Heart left ventricle (tissue), 16 donors: ENCODE measurements at regions not wholly inside any gene's neighbourhood (a gene's known extent, or its start where the extent isn't known, plus 50 kb on each side); places are given as distances from the start of the nearest gene placed in this dataset.

Experiments
- ATAC-seq, 4 donors: fragments of 200-7000 bp; cut with Tn5 transposase; one replicate each; pipeline ENCODE4 v1.9.1; 2020 to 2022; ENCODE audit warnings: moderate library complexity in 4 of 4, mild to moderate bottlenecking in 3 of 4, moderate number of reproducible peaks in 1 of 4
- DNase-seq, 5 donors: peaks; one replicate each; pipeline ENCODE4 v3.0.0-alpha.2; 2020
- H3K27ac ChIP-seq, 12 donors: fragments of 200-600 bp; sonication (generic) in 4 of 12; one replicate each; pipeline versions ENCODE4 v1.5.0 to v1.8.0; 2016 to 2022; ENCODE audit warnings: mild to moderate bottlenecking in 2 of 12
- H3K27me3 ChIP-seq, 9 donors: fragments of 200-600 bp; sonication (generic) in 2 of 9; one replicate each; pipeline versions ENCODE4 v1.5.1 to v1.8.0; 2016 to 2022; ENCODE audit warnings: mild to moderate bottlenecking in 3 of 9
- H3K36me3 ChIP-seq, 9 donors: fragments of 200-600 bp; sonication (generic) in 2 of 9; one replicate each; pipeline versions ENCODE4 v1.5.0 to v1.8.0; 2018 to 2022; ENCODE audit warnings: mild to moderate bottlenecking in 2 of 9
- H3K4me1 ChIP-seq, 12 donors: fragments of 200-600 bp; sonication (generic) in 4 of 12; one replicate each; pipeline versions ENCODE4 v1.5.0 to v1.8.0; 2016 to 2022; ENCODE audit warnings: mild to moderate bottlenecking in 3 of 12
- H3K4me3 ChIP-seq, 12 donors: fragments of 200-600 bp; sonication (generic) in 4 of 12; one replicate each; pipeline versions ENCODE4 v1.5.0 to v1.8.0; 2017 to 2022; ENCODE audit warnings: mild to moderate bottlenecking in 9 of 12, moderate library complexity in 4 of 12
- H3K9me3 ChIP-seq, 12 donors: fragments of 200-600 bp; sonication (generic) in 4 of 12; one replicate each; pipeline versions ENCODE4 v1.5.0 to v1.8.0; 2016 to 2022; ENCODE audit warnings: mild to moderate bottlenecking in 1 of 12
- POLR2A ChIP-seq, 2 donors: fragments of 450-650 bp; IDR thresholded peaks; one replicate each; pipeline ENCODE4 v1.6.1; 2017; ENCODE audit warnings: antibody characterized with exemption in 2 of 2, mild to moderate bottlenecking in 2 of 2, moderate library complexity in 2 of 2
- WGBS, 4 donors: extraction: QIAGEN DNeasy Blood & Tissue Kit in 2 of 4; methylation state at CpG; one replicate each; pipeline versions ENCODE4 v1.1.5 to v1.1.7; 2013 to 2018; 5-methylcytosine and 5-hydroxymethylcytosine counted together
- intact Hi-C, 10 donors: fragments of 100-400 bp; cut with DNase I; formaldehyde crosslinking; loops; one replicate each; pipeline versions ENCODE4 v1.11.1 to v1.14.2; 2022
- TF ChIP-seq, protein P1 (sequence below), 12 donors: fragments of 200-600 bp; sonication (generic) in 4 of 12; IDR thresholded peaks; one replicate each; pipeline versions ENCODE4 v1.5.0 to v1.8.0; 2018 to 2022; ENCODE audit warnings: antibody characterized with exemption in 12 of 12, mild to moderate bottlenecking in 5 of 12
- donor health status: ischemic (EF 13 %, LVEDD 7.1; RV severe dilation, severe dysfunction).
- donor health status: healthy with polysubstance abuse.
- donor health status: DM: no; HTN: yes; CAD: no.
- donor health status: DM: no; HTN: no; CAD: no.
- donor health status: ischemic (EF 25% LVEDD 6.9; RV normal size, moderate dysfunction).
- donor health status: ischemic (EF 25% LVEDD 5.7; RV mildly dilated, moderate dysfunction).
- donor health status: healthy.
- donor health status: DM: yes; HTN: yes; CAD: no.
- donor health status: ischemic (EF 35%, LVEDD 5.7; RV mildly dilated, moderate dysfunction).
- donor health status: nonischemic (EF 11% LVEDD 7.7; RV severe dilation, severe dysfunction).
- donor health status: DM: yes; HTN: yes; CAD: no.
- donor health status: PGD.
- donor health status: ischemic (EF 29% LVEDD 5.4; RV normal size, mild dysfunction).
- donor health status: nonischemic (EF 23%, LVEDD 6.1; RV moderate dilation, normal function).

GRCh38 chr10:106309376-106309775, 855.1 kb downstream of the SORCS1 start:
- WGBS, 4 donors: 85 to 89% (median 86%) methylated on average over 2 of the region's 2 CpGs
- no peak overlapping the region for H3K27ac ChIP-seq
- no peaks in the 10 kb centered on the region for H3K36me3 ChIP-seq
- intact Hi-C loops: no loop called here
- TF ChIP-seq POLR2A (IDR thresholded peaks at IDR 0.05): no peak
- TF ChIP-seq, protein P1, sequence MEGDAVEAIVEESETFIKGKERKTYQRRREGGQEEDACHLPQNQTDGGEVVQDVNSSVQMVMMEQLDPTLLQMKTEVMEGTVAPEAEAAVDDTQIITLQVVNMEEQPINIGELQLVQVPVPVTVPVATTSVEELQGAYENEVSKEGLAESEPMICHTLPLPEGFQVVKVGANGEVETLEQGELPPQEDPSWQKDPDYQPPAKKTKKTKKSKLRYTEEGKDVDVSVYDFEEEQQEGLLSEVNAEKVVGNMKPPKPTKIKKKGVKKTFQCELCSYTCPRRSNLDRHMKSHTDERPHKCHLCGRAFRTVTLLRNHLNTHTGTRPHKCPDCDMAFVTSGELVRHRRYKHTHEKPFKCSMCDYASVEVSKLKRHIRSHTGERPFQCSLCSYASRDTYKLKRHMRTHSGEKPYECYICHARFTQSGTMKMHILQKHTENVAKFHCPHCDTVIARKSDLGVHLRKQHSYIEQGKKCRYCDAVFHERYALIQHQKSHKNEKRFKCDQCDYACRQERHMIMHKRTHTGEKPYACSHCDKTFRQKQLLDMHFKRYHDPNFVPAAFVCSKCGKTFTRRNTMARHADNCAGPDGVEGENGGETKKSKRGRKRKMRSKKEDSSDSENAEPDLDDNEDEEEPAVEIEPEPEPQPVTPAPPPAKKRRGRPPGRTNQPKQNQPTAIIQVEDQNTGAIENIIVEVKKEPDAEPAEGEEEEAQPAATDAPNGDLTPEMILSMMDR (IDR thresholded peaks at IDR 0.05): no peak
- no peak overlapping the region for H3K4me3 ChIP-seq
- no peak for ATAC-seq
- H3K9me3 ChIP-seq: no peaks in the 10 kb centered on the region
- DNase-seq: no peak
- H3K27me3 ChIP-seq: no peaks in the 10 kb centered on the region
- H3K4me1 ChIP-seq: no peaks in the 10 kb centered on the region

GRCh38 chr10:106308284-106308683, 856.2 kb downstream of the SORCS1 start:
- H3K36me3 ChIP-seq: no peaks in the 10 kb centered on the region
- intact Hi-C loops: no loop called here
- whole genome bisulfite sequencing, 4 donors: 73 to 85% (median 78%) methylated on average over 2 of the region's 2 CpGs
- no peaks in the 10 kb centered on the region for H3K9me3 ChIP-seq
- ATAC-seq (no peak), DNase-seq (no peak)
- no peak overlapping the region for H3K27ac ChIP-seq
- H3K4me1 ChIP-seq: no peaks in the 10 kb centered on the region
- no peaks in the 10 kb centered on the region for H3K27me3 ChIP-seq
- H3K4me3 ChIP-seq: no peak overlapping the region
- TF ChIP-seq POLR2A (IDR thresholded peaks at IDR 0.05): no peak
- TF ChIP-seq, protein P1 (IDR thresholded peaks at IDR 0.05): no peak

DNA sequence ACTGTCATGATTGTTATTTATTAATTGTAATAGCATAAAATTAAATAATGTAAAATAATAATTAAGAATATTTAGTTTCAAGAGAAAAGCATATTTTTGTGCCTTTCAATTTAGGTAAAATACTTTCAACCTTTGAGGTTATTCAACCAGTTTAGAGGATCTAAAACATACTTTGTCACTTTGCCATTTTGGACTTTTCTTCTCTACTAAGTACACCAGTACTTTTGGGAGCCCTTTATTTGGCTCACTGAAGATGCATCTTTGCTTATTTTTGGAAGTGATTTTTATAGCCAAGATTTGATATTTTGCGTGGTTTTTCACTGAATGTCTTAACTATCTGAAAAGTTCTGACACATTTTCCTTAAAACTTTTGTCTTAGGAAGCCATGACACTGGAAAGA, 860.5 kb downstream of the SORCS1 start:
- no peak for ATAC-seq
- TF ChIP-seq, protein P1 (IDR thresholded peaks at IDR 0.05): no peak
- no peak for TF ChIP-seq POLR2A (IDR thresholded peaks at IDR 0.05)
- Histone ChIP-seq H3K27ac (no peak overlapping the region), H3K4me1 (no peaks in the 10 kb centered on the region), H3K4me3 (no peak overlapping the region), H3K9me3 (no peaks in the 10 kb centered on the region), H3K27me3 (no peaks in the 10 kb centered on the region), H3K36me3 (no peaks in the 10 kb centered on the region)
- no peak for DNase-seq
- intact Hi-C loops: no loop called here
- 63 to 70% (median 67%) methylated on average over 1 of the region's 1 CpG for WGBS, 4 donors

GRCh38 chr10:106302961-106303360, 861.5 kb downstream of the SORCS1 start:
- WGBS, 4 donors: 58 to 72% (median 66%) methylated on average over 4 of the region's 4 CpGs
- no peak for ATAC-seq
- H3K4me3 ChIP-seq: no peak overlapping the region

More at GRCh38 chr10:106302961-106303360, 861.5 kb downstream of the SORCS1 start:
- DNase-seq: no peak
- H3K9me3 ChIP-seq: no peaks in the 10 kb centered on the region
- intact Hi-C loops: no loop called here
- H3K27ac ChIP-seq: no peak overlapping the region
- H3K36me3 ChIP-seq: no peaks in the 10 kb centered on the region
- no peaks in the 10 kb centered on the region for H3K27me3 ChIP-seq
- no peak for TF ChIP-seq POLR2A (IDR thresholded peaks at IDR 0.05)
- TF ChIP-seq, protein P1 (IDR thresholded peaks at IDR 0.05): no peak
- no peaks in the 10 kb centered on the region for H3K4me1 ChIP-seq
